Trophoblast cell (in vitro differentiated cells and primary cell): ENCODE measurements at regions not wholly inside any gene's neighbourhood (a gene's known extent, or its start where the extent isn't known, plus 50 kb on each side); places are given as distances from the start of the nearest gene placed in this dataset.

Source experiments
- DNase-seq, 2 donors: peaks; one replicate each; pipeline ENCODE4 v3.0.0-alpha.2; 2016
- H2AFZ ChIP-seq: 2 replicates; pipeline ENCODE4 v1.6.1; 2013; ENCODE audit warnings: low read length, moderate library complexity, mild to moderate bottlenecking; ENCODE audit not compliant: insufficient read depth, poor library complexity
- H2AK5ac ChIP-seq: 2 replicates; pipeline ENCODE4 v1.6.1; 2013; ENCODE audit warnings: mild to moderate bottlenecking, low read length
- H2BK120ac ChIP-seq: 2 replicates; pipeline ENCODE4 v1.6.1; 2013; ENCODE audit warnings: low read length, mild to moderate bottlenecking, moderate library complexity; ENCODE audit not compliant: insufficient read depth, poor library complexity
- H2BK12ac ChIP-seq: 2 replicates; pipeline ENCODE4 v1.6.1; 2013; ENCODE audit warnings: mild to moderate bottlenecking, low read length, moderate library complexity
- H2BK5ac ChIP-seq: 2 replicates; pipeline ENCODE4 v1.6.1; 2013; ENCODE audit warnings: low read length, low read depth, moderate library complexity, mild to moderate bottlenecking; ENCODE audit not compliant: poor library complexity
- H3K14ac ChIP-seq: 2 replicates; pipeline ENCODE4 v1.6.1; 2013; ENCODE audit warnings: mild to moderate bottlenecking, low read length
- H3K18ac ChIP-seq: 2 replicates; pipeline ENCODE4 v1.6.1; 2013; ENCODE audit warnings: mild to moderate bottlenecking, low read length
- H3K23ac ChIP-seq: 2 replicates; pipeline ENCODE4 v1.6.1; 2013; ENCODE audit warnings: low read length
- H3K27ac ChIP-seq: 2 replicates; pipeline ENCODE4 v1.5.1; 2013; ENCODE audit warnings: low read depth, mild to moderate bottlenecking, inconsistent platforms, low read length, moderate library complexity
- H3K27me3 ChIP-seq: 2 replicates; pipeline ENCODE4 v1.6.1; 2013; ENCODE audit warnings: inconsistent platforms, mild to moderate bottlenecking, low read length, moderate library complexity; ENCODE audit not compliant: insufficient read depth
- H3K36me3 ChIP-seq, 2 experiments: 1 replicate in 1 of 2; 2 replicates in 1 of 2; pipeline ENCODE4 v1.6.1; 2013; ENCODE audit warnings: low read length in 2 of 2, mild to moderate bottlenecking in 2 of 2, moderate library complexity in 1 of 2; ENCODE audit not compliant: insufficient read depth in 2 of 2, control insufficient read depth in 1 of 2
- H3K4ac ChIP-seq: 2 replicates; pipeline ENCODE4 v1.6.1; 2013; ENCODE audit warnings: low read depth, mild to moderate bottlenecking, low read length, moderate library complexity
- H3K4me1 ChIP-seq, 2 experiments: 1 replicate in 1 of 2; 2 replicates in 1 of 2; pipeline ENCODE4 v1.6.1; 2013; ENCODE audit warnings: low read length in 2 of 2, mild to moderate bottlenecking in 2 of 2, moderate library complexity in 1 of 2; ENCODE audit not compliant: insufficient read depth in 2 of 2, control insufficient read depth in 1 of 2
- H3K4me2 ChIP-seq: 2 replicates; pipeline ENCODE4 v1.6.1; 2013; ENCODE audit warnings: inconsistent platforms, mild to moderate bottlenecking, low read length, moderate library complexity
- H3K4me3 ChIP-seq: 2 replicates; pipeline ENCODE4 v1.5.1; 2013; ENCODE audit warnings: mild to moderate bottlenecking, low read depth, low read length, inconsistent platforms
- H3K79me1 ChIP-seq: one replicate; pipeline ENCODE4 v1.6.1; 2013; ENCODE audit warnings: low read length
- H3K79me2 ChIP-seq: 2 replicates; pipeline ENCODE4 v1.6.1; 2013; ENCODE audit warnings: low read length, mild to moderate bottlenecking; ENCODE audit not compliant: control insufficient read depth, insufficient read depth, poor library complexity
- H3K9ac ChIP-seq: 2 replicates; pipeline ENCODE4 v1.6.1; 2013; ENCODE audit warnings: mild to moderate bottlenecking, low read length
- H3K9me3 ChIP-seq: 2 replicates; pipeline ENCODE4 v1.6.1; 2013; ENCODE audit warnings: low read depth, mild to moderate bottlenecking, control low read depth, inconsistent platforms, low read length; ENCODE audit not compliant: insufficient read depth
- H4K12ac ChIP-seq: 2 replicates; pipeline ENCODE4 v1.6.1; 2013; ENCODE audit warnings: low read depth, mild to moderate bottlenecking, low read length, moderate library complexity
- H4K8ac ChIP-seq: 2 replicates; pipeline ENCODE4 v1.6.1; 2013; ENCODE audit warnings: low read depth, mild to moderate bottlenecking, low read length, moderate library complexity
- H4K91ac ChIP-seq: one replicate; pipeline ENCODE4 v1.6.1; 2013; ENCODE audit warnings: low read depth, mild to moderate bottlenecking, low read length, moderate library complexity
- WGBS: extraction: QIAGEN DNeasy Blood & Tissue Kit; methylation state at CpG from one replicate; pipeline ENCODE4 v1.1.7; 2013; ENCODE audit warnings: missing lambda C conversion rate; ENCODE audit not compliant: insufficient read length, insufficient coverage; ENCODE audit errors: extremely low coverage; 5-methylcytosine and 5-hydroxymethylcytosine counted together

DNA sequence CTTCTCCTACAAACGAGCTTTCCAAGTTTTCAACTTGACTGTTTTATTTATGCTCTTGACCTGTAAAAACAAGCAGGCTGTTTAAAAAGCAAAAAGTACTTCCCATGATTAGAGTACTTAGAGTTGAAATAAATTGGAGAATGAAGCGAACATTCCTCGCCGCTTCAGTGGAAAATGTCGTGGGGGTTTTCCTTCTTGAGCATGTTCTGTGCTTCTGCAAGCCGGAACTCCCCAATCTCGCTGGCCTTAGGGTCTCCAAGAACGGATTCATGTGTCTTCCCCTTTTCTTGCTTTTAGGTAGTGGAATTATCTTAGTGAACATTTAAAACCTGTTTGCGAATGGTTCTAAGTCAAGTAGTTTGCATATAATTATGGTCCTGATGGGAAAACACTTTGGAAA, 103.6 kb upstream of the ZNF536 start:
- Histone ChIP-seq H3K23ac (no peak overlapping the region), H4K12ac (no peak overlapping the region), H2AK5ac (no peak overlapping the region), H2BK5ac (no peak overlapping the region), H2BK12ac (no peak overlapping the region), H3K4ac (no peak overlapping the region), H3K4me2 (no peak overlapping the region), H2AFZ (no peak overlapping the region), H2BK120ac (no peak overlapping the region), H3K14ac (no peak overlapping the region), H3K36me3 (no peaks in the 10 kb centered on the region), H4K8ac (no peak overlapping the region), H3K9ac (no peak overlapping the region), H3K79me1 (no peaks in the 10 kb centered on the region), H3K4me3 (no peak overlapping the region), H3K79me2 (no peaks in the 10 kb centered on the region), H3K4me1 (no peaks in the 10 kb centered on the region), H3K27ac (no peak overlapping the region), H3K18ac (no peak overlapping the region), H3K9me3 (peaks cover 3% of the 10 kb centered on the region), H4K91ac (no peak overlapping the region), H3K27me3 (no peaks in the 10 kb centered on the region)
- no CpG with 5 or more reads among the region's 9 CpGs for WGBS
- DNase-seq = no peak

DNA sequence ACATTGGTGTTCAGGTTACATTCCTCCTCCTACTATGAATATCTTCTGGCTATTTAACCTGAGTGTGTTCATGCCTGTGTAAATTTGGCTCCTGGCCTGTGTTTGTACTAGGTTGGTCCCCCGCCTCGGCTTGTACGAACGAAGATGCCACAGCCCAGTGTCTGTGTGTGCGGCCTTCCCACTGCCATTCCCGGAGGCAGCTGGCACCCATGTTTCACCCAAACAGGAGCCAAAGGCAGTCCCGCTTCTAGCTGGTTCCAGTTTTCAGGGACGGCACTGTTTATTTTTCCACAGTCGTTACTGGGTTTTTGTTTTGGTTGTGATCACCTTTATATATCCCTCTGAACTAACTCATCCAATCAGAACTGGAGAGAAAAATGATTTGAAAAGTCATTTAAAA, 102.5 kb upstream of the ZNF536 start:
- no peak overlapping the region for H2BK12ac ChIP-seq
- H3K18ac ChIP-seq = no peak overlapping the region
- no peak overlapping the region for H3K27ac ChIP-seq
- H3K79me2 ChIP-seq = no peaks in the 10 kb centered on the region
- no peak overlapping the region for H3K9ac ChIP-seq
- no peak for DNase-seq
- H3K14ac ChIP-seq = no peak overlapping the region
- H4K8ac ChIP-seq = no peak overlapping the region
- H3K4me1 ChIP-seq = no peaks in the 10 kb centered on the region
- H3K4me2 ChIP-seq = no peak overlapping the region
- no peak overlapping the region for H2AFZ ChIP-seq
- no peaks in the 10 kb centered on the region for H3K79me1 ChIP-seq
- H3K23ac ChIP-seq = no peak overlapping the region
- no peak overlapping the region for H2AK5ac ChIP-seq
- H2BK120ac ChIP-seq = no peak overlapping the region
- peaks cover 3% of the 10 kb centered on the region for H3K9me3 ChIP-seq
- H3K4ac ChIP-seq = no peak overlapping the region
- H4K91ac ChIP-seq = no peak overlapping the region
- H3K27me3 ChIP-seq = no peaks in the 10 kb centered on the region
- no peak overlapping the region for H3K4me3 ChIP-seq
- H4K12ac ChIP-seq = no peak overlapping the region
- no CpG with 5 or more reads among the region's 9 CpGs for WGBS
- H3K36me3 ChIP-seq = no peaks in the 10 kb centered on the region
- H2BK5ac ChIP-seq = no peak overlapping the region

GRCh38 chr19:30271816-30272215, 100.4 kb upstream of the ZNF536 start:
- Histone ChIP-seq H2AK5ac (no peak overlapping the region), H3K27ac (no peak overlapping the region), H3K14ac (no peak overlapping the region), H3K9me3 (peaks cover 3% of the 10 kb centered on the region), H3K79me2 (no peaks in the 10 kb centered on the region), H3K4me2 (no peak overlapping the region), H2AFZ (no peak overlapping the region), H3K23ac (no peak overlapping the region), H3K79me1 (no peaks in the 10 kb centered on the region), H4K91ac (no peak overlapping the region), H3K9ac (no peak overlapping the region), H2BK5ac (no peak overlapping the region), H3K18ac (no peak overlapping the region), H3K4ac (no peak overlapping the region), H3K4me1 (no peaks in the 10 kb centered on the region), H3K4me3 (no peak overlapping the region), H2BK12ac (no peak overlapping the region), H3K27me3 (no peaks in the 10 kb centered on the region), H3K36me3 (no peaks in the 10 kb centered on the region), H2BK120ac (no peak overlapping the region), H4K12ac (no peak overlapping the region), H4K8ac (no peak overlapping the region)
- DNase-seq = no peak
- WGBS = no CpG with 5 or more reads among the region's 5 CpGs

DNA sequence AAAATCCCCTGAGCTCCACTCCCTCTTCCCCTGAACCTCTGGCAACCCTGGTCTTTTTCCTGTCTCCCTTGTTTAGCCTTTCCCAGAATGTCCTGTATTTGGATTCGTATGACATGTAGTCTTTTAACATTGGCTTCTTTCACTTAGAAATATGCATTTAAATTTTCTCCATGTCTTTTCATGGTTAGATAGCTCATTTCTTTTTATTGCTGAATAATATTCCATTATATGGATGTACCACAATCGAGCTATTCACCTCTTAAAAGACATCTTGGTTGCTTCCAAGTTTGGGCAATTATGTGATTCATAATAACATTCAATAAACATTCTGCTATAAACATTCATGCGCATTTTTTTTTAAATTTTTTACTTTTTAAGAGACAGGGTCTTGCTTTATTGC, 99.6 kb upstream of the ZNF536 start:
- no peaks in the 10 kb centered on the region for H3K4me1 ChIP-seq
- no peak overlapping the region for H4K12ac ChIP-seq
- H3K23ac ChIP-seq = no peak overlapping the region
- peaks cover 3% of the 10 kb centered on the region for H3K9me3 ChIP-seq
- no peak overlapping the region for H3K18ac ChIP-seq
- no peak overlapping the region for H2AK5ac ChIP-seq
- no peak overlapping the region for H4K91ac ChIP-seq
- H3K4me2 ChIP-seq = no peak overlapping the region
- no peaks in the 10 kb centered on the region for H3K27me3 ChIP-seq
- WGBS = no CpG with 5 or more reads among the region's 3 CpGs
- no peak overlapping the region for H2BK5ac ChIP-seq
- H2BK12ac ChIP-seq = no peak overlapping the region
- no peak overlapping the region for H2BK120ac ChIP-seq
- H3K4ac ChIP-seq = no peak overlapping the region
- H3K9ac ChIP-seq = no peak overlapping the region
- H3K4me3 ChIP-seq = no peak overlapping the region
- no peaks in the 10 kb centered on the region for H3K79me1 ChIP-seq
- DNase-seq = no peak
- no peak overlapping the region for H3K14ac ChIP-seq
- no peaks in the 10 kb centered on the region for H3K79me2 ChIP-seq
- H2AFZ ChIP-seq = no peak overlapping the region
- H3K27ac ChIP-seq = no peak overlapping the region
- H4K8ac ChIP-seq = no peak overlapping the region
- no peaks in the 10 kb centered on the region for H3K36me3 ChIP-seq
